ENCODE measurements at regions not wholly inside any gene's neighbourhood (a gene's known extent, or its start where the extent isn't known, plus 50 kb on each side); places are given as distances from the start of the nearest gene placed in this dataset.

DNA sequence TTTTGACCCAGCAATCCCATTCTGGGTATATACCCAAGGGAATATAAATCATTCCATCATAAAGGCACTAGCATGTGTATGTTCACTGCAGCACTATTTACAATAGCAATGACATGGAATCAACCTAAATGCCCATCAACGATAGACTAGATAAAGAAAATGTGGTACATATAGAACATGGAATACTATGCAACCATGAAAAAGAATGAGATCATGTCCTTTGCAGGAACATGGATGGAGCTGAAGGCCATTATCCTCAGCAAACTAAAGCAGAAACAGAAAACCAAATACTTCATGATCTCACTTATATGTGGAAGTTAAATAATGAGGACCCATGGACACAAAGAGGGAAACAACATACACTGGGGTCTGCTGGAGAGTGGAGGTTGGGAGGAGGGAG lies 58.0 kb upstream of the STARD3NL start:
- TF ChIP-seq GATAD2B (IDR thresholded peaks at IDR 0.05; ENCODE audit: borderline replicate concordance): no peak
- TF ChIP-seq, protein P1, sequence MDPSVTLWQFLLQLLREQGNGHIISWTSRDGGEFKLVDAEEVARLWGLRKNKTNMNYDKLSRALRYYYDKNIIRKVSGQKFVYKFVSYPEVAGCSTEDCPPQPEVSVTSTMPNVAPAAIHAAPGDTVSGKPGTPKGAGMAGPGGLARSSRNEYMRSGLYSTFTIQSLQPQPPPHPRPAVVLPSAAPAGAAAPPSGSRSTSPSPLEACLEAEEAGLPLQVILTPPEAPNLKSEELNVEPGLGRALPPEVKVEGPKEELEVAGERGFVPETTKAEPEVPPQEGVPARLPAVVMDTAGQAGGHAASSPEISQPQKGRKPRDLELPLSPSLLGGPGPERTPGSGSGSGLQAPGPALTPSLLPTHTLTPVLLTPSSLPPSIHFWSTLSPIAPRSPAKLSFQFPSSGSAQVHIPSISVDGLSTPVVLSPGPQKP (CRISPR knock-in tag; IDR thresholded peaks at IDR 0.05): no peak
- no peak for TF ChIP-seq SIN3A (IDR thresholded peaks at IDR 0.05; ENCODE audit: borderline replicate concordance in 2 of 2, control insufficient read depth in 1 of 2, low read depth in 2 of 2, low read length in 2 of 2)
